ENCODE measurements at regions not wholly inside any gene's neighbourhood (a gene's known extent, or its start where the extent isn't known, plus 50 kb on each side); places are given as distances from the start of the nearest gene placed in this dataset.

- TF ChIP-seq EZH2 (IDR thresholded peaks at IDR 0.05; ENCODE audit: insufficient read depth, low read length) (no peak), CTCF (IDR thresholded peaks at IDR 0.05; ENCODE audit: insufficient read depth, low read depth, low read length) (no peak)
Measured at GRCh38 chr5:5883562-5883961, 461.1 kb downstream of the ICE1 start.
